HG03066 (cell line): ENCODE measurements at regions not wholly inside any gene's neighbourhood (a gene's known extent, or its start where the extent isn't known, plus 50 kb on each side); places are given as distances from the start of the nearest gene placed in this dataset.
"Not testable (repeated sequence)": the region's sequence is repeated elsewhere in the genome, so short reads cannot be mapped to it uniquely, and the experiment has no call there.

Source experiments
- ATAC-seq: cut with Tn5 transposase; IDR thresholded peaks from one replicate; pipeline ENCODE4 v1.9.1; 2021; ENCODE audit warnings: low read depth; ENCODE audit not compliant: unreplicated experiment

GRCh38 chrX:41031256-41031967 lies 53.8 kb upstream of the USP9X start:
- no peak for ATAC-seq

- ATAC-seq = no peak
Measured at GRCh38 chrX:41033299-41033698, 51.9 kb upstream of the USP9X start.

DNA sequence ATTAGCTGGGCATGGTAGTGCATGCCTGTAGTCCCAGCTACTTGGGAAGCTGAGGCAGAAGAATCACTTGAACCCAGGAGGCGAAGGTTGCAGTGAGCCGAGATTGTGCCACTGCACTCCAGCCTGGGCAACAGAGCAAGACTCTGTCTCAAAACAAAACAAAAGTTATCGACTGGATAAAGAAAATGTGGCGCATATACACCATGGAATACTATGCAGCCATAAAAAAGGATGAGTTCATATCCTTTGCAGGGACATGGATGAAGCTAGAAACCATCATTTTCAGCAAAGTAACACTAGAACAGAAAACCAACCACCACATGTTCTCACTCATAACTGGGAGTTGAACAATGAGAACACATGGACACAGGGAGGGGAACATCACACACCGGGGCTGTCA lies 50.3 kb upstream of the USP9X start:
- ATAC-seq = not testable (repeated sequence)
